Gastroesophageal sphincter (tissue), 4 donors: ENCODE measurements at regions not wholly inside any gene's neighbourhood (a gene's known extent, or its start where the extent isn't known, plus 50 kb on each side); places are given as distances from the start of the nearest gene placed in this dataset.

ENCODE experiments used
- ATAC-seq: fragments of 150-250 bp; one replicate; pipeline ENCODE4 v1.9.1; 2016; ENCODE audit warnings: mild to moderate bottlenecking, moderate library complexity
- H3K27ac ChIP-seq, 4 donors: fragments of 200-600 bp; sonication (generic) in 3 of 4; 1 replicate in 3 of 4; 2 replicates in 1 of 4; pipeline ENCODE4 v1.5.1; 2016 to 2019
- H3K27me3 ChIP-seq: fragments of 200-600 bp; sonication (generic); one replicate; pipeline ENCODE4 v1.5.1; 2019
- H3K36me3 ChIP-seq, 2 donors: fragments of 200-600 bp; sonication (generic); one replicate each; pipeline ENCODE4 v1.5.1; 2019; ENCODE audit warnings: control low read depth in 1 of 2
- H3K4me1 ChIP-seq, 3 donors: fragments of 200-600 bp; sonication (generic); 1 replicate in 2 of 3; 2 replicates in 1 of 3; pipeline ENCODE4 v1.5.1; 2016 to 2019; ENCODE audit warnings: control low read depth in 2 of 3
- H3K4me3 ChIP-seq, 2 donors: fragments of 200-600 bp; sonication (generic); one replicate each; pipeline ENCODE4 v1.5.1; 2019; ENCODE audit warnings: mild to moderate bottlenecking in 1 of 2, moderate library complexity in 1 of 2
- H3K9me3 ChIP-seq, 3 donors: fragments of 200-600 bp; sonication (generic); one replicate each; pipeline ENCODE4 v1.5.1; 2017 to 2019; ENCODE audit warnings: control low read depth in 2 of 3
- EP300 ChIP-seq: sonication (generic); formaldehyde crosslinking; IDR thresholded peaks from one replicate; pipeline ENCODE4 v1.6.1; 2017; ENCODE audit warnings: antibody characterized with exemption, mild to moderate bottlenecking
- POLR2A ChIP-seq, 2 donors: fragments of 450-650 bp; IDR thresholded peaks; one replicate each; pipeline ENCODE4 v1.6.1; 2017; ENCODE audit warnings: antibody characterized with exemption in 2 of 2, mild to moderate bottlenecking in 2 of 2, moderate library complexity in 1 of 2
- POLR2AphosphoS5 ChIP-seq: sonication (generic); formaldehyde crosslinking; IDR thresholded peaks from one replicate; pipeline ENCODE4 v1.6.1; 2017; ENCODE audit warnings: antibody characterized with exemption
- WGBS, 2 donors: methylation state at CpG; one replicate each; pipeline ENCODE4 v1.1.5; 2018; ENCODE audit warnings: low coverage in 1 of 2; 5-methylcytosine and 5-hydroxymethylcytosine counted together
- TF ChIP-seq, protein P1 (sequence below), 4 experiments: fragments of 200-600 bp in 2 of 4; fragments of 450-650 bp in 2 of 4; sonication (generic) in 1 of 4; IDR thresholded peaks; one replicate each; pipeline ENCODE4 v1.5.1; 2017 to 2019; ENCODE audit warnings: antibody characterized with exemption in 4 of 4, mild to moderate bottlenecking in 2 of 4, moderate library complexity in 2 of 4

DNA sequence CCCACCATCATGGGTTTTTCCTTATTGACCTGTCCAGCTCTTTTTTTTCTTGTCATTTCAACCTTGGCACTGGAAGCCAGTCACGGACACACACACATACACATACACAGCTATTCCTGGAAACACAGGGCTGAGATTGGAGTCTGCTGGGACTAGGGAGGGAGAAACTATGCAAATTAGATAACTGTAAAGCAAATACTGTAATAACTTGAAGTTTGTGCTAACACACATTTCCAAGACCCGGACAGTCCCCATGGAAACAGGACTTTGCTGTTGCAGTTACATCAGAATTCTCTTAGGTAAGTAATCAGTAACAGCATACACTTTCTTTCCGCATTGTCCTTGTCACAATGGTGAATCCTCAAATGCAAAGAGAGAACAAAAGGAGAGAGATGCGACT lies 304.4 kb downstream of the KBTBD8 start:
- no peaks in the 10 kb centered on the region for H3K27me3 ChIP-seq
- H3K9me3 ChIP-seq = no peaks in the 10 kb centered on the region
- no peak for ATAC-seq
- 54 to 83% methylated on average over 3 to 4 of the region's 4 CpGs for WGBS, 2 donors
- no peaks in the 10 kb centered on the region for H3K4me1 ChIP-seq
- H3K36me3 ChIP-seq = no peaks in the 10 kb centered on the region
- no peak overlapping the region for H3K27ac ChIP-seq
- H3K4me3 ChIP-seq = no peak overlapping the region
- no peak for TF ChIP-seq EP300
- TF ChIP-seq, protein P1, sequence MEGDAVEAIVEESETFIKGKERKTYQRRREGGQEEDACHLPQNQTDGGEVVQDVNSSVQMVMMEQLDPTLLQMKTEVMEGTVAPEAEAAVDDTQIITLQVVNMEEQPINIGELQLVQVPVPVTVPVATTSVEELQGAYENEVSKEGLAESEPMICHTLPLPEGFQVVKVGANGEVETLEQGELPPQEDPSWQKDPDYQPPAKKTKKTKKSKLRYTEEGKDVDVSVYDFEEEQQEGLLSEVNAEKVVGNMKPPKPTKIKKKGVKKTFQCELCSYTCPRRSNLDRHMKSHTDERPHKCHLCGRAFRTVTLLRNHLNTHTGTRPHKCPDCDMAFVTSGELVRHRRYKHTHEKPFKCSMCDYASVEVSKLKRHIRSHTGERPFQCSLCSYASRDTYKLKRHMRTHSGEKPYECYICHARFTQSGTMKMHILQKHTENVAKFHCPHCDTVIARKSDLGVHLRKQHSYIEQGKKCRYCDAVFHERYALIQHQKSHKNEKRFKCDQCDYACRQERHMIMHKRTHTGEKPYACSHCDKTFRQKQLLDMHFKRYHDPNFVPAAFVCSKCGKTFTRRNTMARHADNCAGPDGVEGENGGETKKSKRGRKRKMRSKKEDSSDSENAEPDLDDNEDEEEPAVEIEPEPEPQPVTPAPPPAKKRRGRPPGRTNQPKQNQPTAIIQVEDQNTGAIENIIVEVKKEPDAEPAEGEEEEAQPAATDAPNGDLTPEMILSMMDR (IDR thresholded peaks at IDR 0.05) = no peak
- TF ChIP-seq POLR2AphosphoS5 = no peak
- no peak for TF ChIP-seq POLR2A (IDR thresholded peaks at IDR 0.05)

DNA sequence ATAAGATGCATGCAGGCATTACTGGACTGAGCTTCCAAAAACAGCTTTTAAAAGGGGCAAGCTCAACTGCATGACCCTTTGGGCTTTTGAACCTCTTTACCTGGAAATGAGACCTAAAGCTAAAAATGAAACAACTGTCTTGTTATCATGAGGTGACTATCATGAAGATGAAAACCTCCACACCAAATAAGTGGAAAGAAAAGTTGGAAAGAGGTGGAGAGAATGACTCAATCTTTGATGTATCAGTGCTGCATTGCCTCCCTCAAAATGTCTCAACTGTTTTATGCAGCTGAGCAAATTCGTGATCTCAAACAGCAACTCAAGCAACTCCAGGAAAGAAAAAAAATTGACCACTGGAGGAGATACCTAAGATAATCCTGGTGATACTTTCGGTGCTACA lies 307.1 kb downstream of the KBTBD8 start:
- Histone ChIP-seq H3K27ac (no peak overlapping the region), H3K9me3 (no peaks in the 10 kb centered on the region), H3K4me3 (no peak overlapping the region), H3K27me3 (no peaks in the 10 kb centered on the region), H3K4me1 (no peaks in the 10 kb centered on the region), H3K36me3 (no peaks in the 10 kb centered on the region)
- no peak for ATAC-seq
- TF ChIP-seq, protein P1 (IDR thresholded peaks at IDR 0.05) = no peak
- TF ChIP-seq POLR2A (IDR thresholded peaks at IDR 0.05) = no peak
- no peak for TF ChIP-seq EP300
- no peak for TF ChIP-seq POLR2AphosphoS5
- 50 to 76% methylated on average over 1 to 2 of the region's 2 CpGs for WGBS, 2 donors

DNA sequence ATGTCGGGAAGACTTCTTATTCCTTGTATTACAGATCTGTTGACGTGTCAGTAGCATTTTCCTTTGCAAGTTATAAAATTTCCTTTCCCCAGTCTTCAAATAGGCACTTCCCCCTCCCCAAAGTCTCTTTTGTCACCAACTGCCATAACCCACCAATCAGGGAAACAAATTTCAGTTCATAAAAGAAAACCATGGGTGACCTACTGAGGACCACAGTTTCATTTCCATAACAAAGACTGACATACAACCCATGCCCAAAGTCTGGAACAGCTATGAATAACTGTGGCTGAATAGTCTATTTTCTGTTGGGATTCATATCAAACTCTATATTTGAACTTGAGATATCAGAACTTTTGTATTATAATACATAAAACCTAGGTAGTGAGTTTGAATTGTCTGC lies 307.8 kb downstream of the KBTBD8 start:
- no peak for ATAC-seq
- H3K27me3 ChIP-seq = no peaks in the 10 kb centered on the region
- no peaks in the 10 kb centered on the region for H3K4me1 ChIP-seq
- H3K36me3 ChIP-seq = no peaks in the 10 kb centered on the region
- TF ChIP-seq EP300 (no peak), POLR2AphosphoS5 (no peak), POLR2A (IDR thresholded peaks at IDR 0.05) (no peak)
- TF ChIP-seq, protein P1 (IDR thresholded peaks at IDR 0.05) = no peak
- WGBS, 2 donors = 59 to 60% methylated on average over 2 of the region's 2 CpGs
- H3K4me3 ChIP-seq = no peak overlapping the region
- no peaks in the 10 kb centered on the region for H3K9me3 ChIP-seq
- H3K27ac ChIP-seq = no peak overlapping the region

DNA sequence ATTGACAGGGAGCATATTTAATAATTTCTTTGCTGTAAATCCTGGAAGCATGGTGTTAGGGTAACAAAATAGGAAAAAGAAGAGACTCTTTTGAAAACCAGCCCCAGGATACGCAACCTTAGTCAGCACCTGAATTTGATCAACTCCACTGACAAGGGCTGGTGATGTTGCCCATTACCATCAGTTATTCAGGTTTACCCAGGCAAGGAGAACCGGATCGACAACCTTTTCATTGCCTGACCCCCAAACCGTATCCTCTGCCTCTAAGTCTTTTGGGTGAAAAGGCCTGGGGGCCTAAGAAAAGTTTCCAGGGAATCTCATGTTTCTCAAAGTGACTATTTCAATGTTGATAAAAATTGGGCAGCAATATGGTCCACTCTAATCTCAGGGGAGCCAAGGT lies 313.3 kb downstream of the KBTBD8 start:
- WGBS, 2 donors = 88 to 93% methylated on average over 4 of the region's 4 CpGs

DNA sequence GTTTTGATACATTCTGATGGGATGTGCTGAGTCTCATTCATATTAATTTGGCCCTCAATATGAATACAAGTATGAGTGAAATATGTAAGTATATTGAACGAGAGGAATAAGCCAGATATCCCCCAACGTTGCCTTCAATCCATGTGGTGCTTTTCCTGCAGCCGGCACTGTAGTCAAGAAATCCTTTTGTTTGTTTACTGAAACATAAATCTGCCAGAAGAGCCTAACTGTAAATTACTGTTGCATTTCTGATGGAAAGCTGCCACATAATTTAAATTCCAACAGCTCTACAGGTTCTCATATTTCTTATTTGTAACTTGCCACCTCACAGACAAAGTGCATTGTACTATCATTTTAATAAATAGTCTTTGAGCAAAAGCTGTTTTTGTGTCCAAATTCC lies 314.0 kb downstream of the KBTBD8 start:
- no peak for ATAC-seq
- Histone ChIP-seq H3K36me3 (no peaks in the 10 kb centered on the region), H3K27ac (no peak overlapping the region), H3K4me3 (no peak overlapping the region), H3K27me3 (no peaks in the 10 kb centered on the region), H3K4me1 (no peaks in the 10 kb centered on the region), H3K9me3 (no peaks in the 10 kb centered on the region)
- WGBS, 2 donors = 31 to 39% methylated on average over 3 of the region's 3 CpGs
- no peak for TF ChIP-seq POLR2AphosphoS5
- no peak for TF ChIP-seq EP300
- TF ChIP-seq, protein P1 (IDR thresholded peaks at IDR 0.05) = no peak
- no peak for TF ChIP-seq POLR2A (IDR thresholded peaks at IDR 0.05)

More for the DNA sequence above, 313.3 kb downstream of the KBTBD8 start:
- Histone ChIP-seq H3K36me3 (no peaks in the 10 kb centered on the region), H3K27ac (no peak overlapping the region), H3K4me1 (no peaks in the 10 kb centered on the region), H3K27me3 (no peaks in the 10 kb centered on the region), H3K9me3 (no peaks in the 10 kb centered on the region), H3K4me3 (no peak overlapping the region)
- TF ChIP-seq, protein P1 (IDR thresholded peaks at IDR 0.05) = no peak
- TF ChIP-seq POLR2A (IDR thresholded peaks at IDR 0.05) (no peak), EP300 (no peak), POLR2AphosphoS5 (no peak)
- no peak for ATAC-seq
